Prostate gland (tissue), 2 donors: ENCODE measurements at regions not wholly inside any gene's neighbourhood (a gene's known extent, or its start where the extent isn't known, plus 50 kb on each side); places are given as distances from the start of the nearest gene placed in this dataset.
A peak's percentile ranks its signal among the peaks of the same experiment; 100 is the strongest.

ENCODE experiments used
- DNase-seq: peaks from one replicate; pipeline ENCODE4 v3.0.0-alpha.2; 2019; ENCODE audit warnings: low spot score
- H3K27ac ChIP-seq, 2 donors: fragments of 200-600 bp; sonication (generic); 2 replicates each; pipeline ENCODE4 v1.5.1; 2017 to 2019
- H3K27me3 ChIP-seq: fragments of 200-600 bp; sonication (generic); replicated peaks from 2 replicates; pipeline ENCODE4 v1.5.1; 2019; ENCODE audit not compliant: insufficient read depth
- H3K36me3 ChIP-seq, 2 donors: fragments of 200-600 bp; sonication (generic); 1 replicate in 1 of 2; 2 replicates in 1 of 2; pipeline versions ENCODE4 v1.5.1 to v1.8.1; 2017 to 2019
- H3K4me1 ChIP-seq: fragments of 200-600 bp; sonication (generic); replicated peaks from 2 replicates; pipeline ENCODE4 v1.5.1; 2019
- H3K4me3 ChIP-seq, 2 donors: fragments of 200-600 bp; sonication (generic); 2 replicates each; pipeline ENCODE4 v1.5.1; 2017 to 2019
- H3K9me3 ChIP-seq: fragments of 200-600 bp; sonication (generic); 2 replicates; pipeline ENCODE4 v1.5.1; 2017
- CTCF ChIP-seq, 4 experiments: fragments of 200-600 bp in 2 of 4; fragments of 450-650 bp in 2 of 4; sonication (generic) in 2 of 4; IDR thresholded peaks; 1 replicate in 3 of 4; 2 replicates in 1 of 4; pipeline ENCODE4 v1.5.1; 2016 to 2019; ENCODE audit warnings: antibody characterized with exemption in 4 of 4, mild to moderate bottlenecking in 2 of 4, moderate library complexity in 2 of 4
- POLR2A ChIP-seq: fragments of 450-650 bp; IDR thresholded peaks from one replicate; pipeline ENCODE4 v1.6.1; 2016; ENCODE audit warnings: antibody characterized with exemption, mild to moderate bottlenecking
- POLR2AphosphoS5 ChIP-seq: sonication (generic); formaldehyde crosslinking; IDR thresholded peaks from one replicate; pipeline ENCODE4 v1.6.1; 2017; ENCODE audit warnings: antibody characterized with exemption
- WGBS: methylation state at CpG from one replicate; pipeline ENCODE4 v1.1.5; 2018; 5-methylcytosine and 5-hydroxymethylcytosine counted together
- intact Hi-C: fragments of 100-400 bp; cut with DNase I; formaldehyde crosslinking; loops from one replicate; pipeline ENCODE4 v1.14.2; 2022

- DNase-seq, result no peak
- no peak for TF ChIP-seq POLR2A
- TF ChIP-seq CTCF (IDR thresholded peaks at IDR 0.05), result no peak
- TF ChIP-seq POLR2AphosphoS5, result no peak
- no peaks in the 10 kb centered on the region for H3K36me3 ChIP-seq
- H3K27ac ChIP-seq, result no peak overlapping the region
- 60% methylated on average over 1 of the region's 1 CpG for WGBS
- intact Hi-C loops, result no loop called here
- no peaks in the 10 kb centered on the region for H3K4me1 ChIP-seq
- H3K4me3 ChIP-seq, result no peak overlapping the region
- H3K27me3 ChIP-seq, result no peaks in the 10 kb centered on the region
- H3K9me3 ChIP-seq, result no peaks in the 10 kb centered on the region
These were observed 305.9 kb upstream of the ARGLU1 start for GRCh38 chr13:106873810-106874209.

DNA sequence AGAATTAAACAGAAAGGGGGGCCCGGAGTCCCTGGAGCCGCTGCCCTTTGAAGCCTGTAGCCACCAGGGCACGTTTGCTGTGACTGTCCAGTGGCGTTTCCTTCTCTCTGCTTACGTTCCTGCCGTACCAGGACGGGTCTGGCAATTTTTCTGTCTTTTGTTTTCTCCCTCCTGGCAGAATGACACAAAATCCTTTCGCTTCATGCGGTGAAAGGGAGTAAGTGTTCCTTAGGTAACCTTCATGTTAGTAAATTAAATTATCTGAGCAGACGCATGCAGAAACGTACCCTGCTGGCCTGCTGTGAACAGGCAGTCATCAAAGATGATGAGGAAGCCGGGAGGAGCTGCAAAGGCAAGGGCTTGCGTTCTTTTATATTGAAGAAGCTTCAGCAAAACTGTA is 299.3 kb upstream of the ARGLU1 start:
- no peaks in the 10 kb centered on the region for H3K27me3 ChIP-seq
- no peak overlapping the region for H3K27ac ChIP-seq

DNA sequence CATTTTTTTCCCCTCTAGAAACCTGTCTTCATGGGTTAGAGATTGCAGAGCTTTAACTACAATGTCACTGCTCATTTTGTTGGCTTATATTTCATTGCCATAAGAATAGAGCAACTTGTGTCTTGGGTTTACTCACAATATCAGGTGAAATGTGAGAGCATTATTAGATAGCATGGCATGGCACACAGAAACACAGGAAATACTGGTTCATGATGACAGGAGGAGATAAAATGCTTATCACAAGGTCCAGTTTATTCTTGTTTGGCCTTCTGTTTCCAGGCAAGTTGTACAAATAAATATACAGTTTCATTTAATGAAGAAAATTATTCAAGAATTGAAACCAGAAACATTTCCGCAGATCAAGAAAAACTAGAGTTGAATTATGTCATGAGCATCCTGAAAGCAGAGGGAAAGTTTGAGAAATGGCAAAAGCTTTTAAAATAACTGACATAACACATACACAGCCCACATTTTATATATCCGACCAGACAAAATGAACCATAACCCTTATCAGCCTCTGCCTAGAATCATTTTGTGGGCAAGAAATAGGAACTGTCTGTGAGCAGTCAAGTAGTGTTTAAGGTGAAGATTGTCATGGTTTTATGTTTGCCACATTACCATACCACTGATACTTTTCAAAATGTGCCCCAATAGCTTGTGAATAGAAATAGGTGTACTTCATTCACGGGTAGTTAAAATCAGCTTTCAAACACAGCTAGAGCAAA is 297.9 kb upstream of the ARGLU1 start:
- intact Hi-C loops, result no loop called here
- DNase-seq, result no peak
- WGBS, result 67% methylated on average over 3 of the region's 3 CpGs
- no peak overlapping the region for H3K4me3 ChIP-seq
- TF ChIP-seq POLR2AphosphoS5 (no peak), CTCF (IDR thresholded peaks at IDR 0.05) (no peak), POLR2A (no peak)
- no peaks in the 10 kb centered on the region for H3K9me3 ChIP-seq
- H3K27me3 ChIP-seq, result no peaks in the 10 kb centered on the region
- H3K36me3 ChIP-seq, result no peaks in the 10 kb centered on the region
- no peaks in the 10 kb centered on the region for H3K4me1 ChIP-seq
- no peak overlapping the region for H3K27ac ChIP-seq

More for the DNA sequence above, 299.3 kb upstream of the ARGLU1 start:
- intact Hi-C loops, result no loop called here
- TF ChIP-seq CTCF (IDR thresholded peaks at IDR 0.05) (peak in 1 of 4 experiments; percentile 48), POLR2AphosphoS5 (no peak)
- no peaks in the 10 kb centered on the region for H3K9me3 ChIP-seq
- peak overlapping the region; percentile 6 to 20 for H3K4me3 ChIP-seq
- H3K4me1 ChIP-seq, result no peaks in the 10 kb centered on the region
- DNase-seq, result no peak
- H3K36me3 ChIP-seq, result no peaks in the 10 kb centered on the region
- 3% methylated on average over 13 of the region's 13 CpGs for WGBS

GRCh38 chr13:106859533-106859904 is 291.6 kb upstream of the ARGLU1 start:
- TF ChIP-seq POLR2A, result no peak
- no peak for TF ChIP-seq POLR2AphosphoS5
- no peak for TF ChIP-seq CTCF (IDR thresholded peaks at IDR 0.05)
- no peak for DNase-seq
- Histone ChIP-seq H3K27me3 (no peaks in the 10 kb centered on the region), H3K4me1 (no peaks in the 10 kb centered on the region), H3K36me3 (no peaks in the 10 kb centered on the region), H3K27ac (no peak overlapping the region), H3K9me3 (no peaks in the 10 kb centered on the region), H3K4me3 (no peak overlapping the region)
- intact Hi-C loops, result no loop called here
- WGBS, result 50% methylated on average over 4 of the region's 4 CpGs

DNA sequence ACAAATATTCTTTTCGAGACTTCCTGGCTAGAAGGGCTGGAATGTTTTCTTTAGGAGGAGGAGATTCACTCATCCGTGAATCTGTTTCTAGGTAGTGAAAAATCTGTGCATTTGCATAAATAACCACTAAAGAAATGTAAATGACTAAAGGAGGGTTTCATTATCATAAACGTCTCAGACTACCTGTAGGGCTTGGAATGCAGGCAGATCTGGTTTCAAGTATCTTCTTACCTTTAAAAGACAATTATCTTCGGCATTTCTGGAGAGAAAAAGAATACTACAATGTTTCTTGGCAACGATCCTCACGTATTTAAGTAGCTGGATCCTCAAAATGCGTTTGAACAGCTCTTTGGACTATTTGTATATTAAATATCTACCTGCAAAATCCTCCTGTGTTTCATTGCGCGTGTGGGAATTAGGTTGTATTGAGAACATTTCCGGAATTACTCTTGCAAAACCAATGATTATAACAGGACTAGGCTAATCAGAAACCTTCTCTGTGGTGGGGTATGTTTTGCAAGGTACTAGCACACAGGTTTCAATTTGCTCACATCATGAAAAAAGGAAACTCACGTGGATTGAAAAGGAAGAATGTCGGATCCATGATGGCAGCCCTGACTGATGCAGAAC is 291.1 kb upstream of the ARGLU1 start:
- no peak for TF ChIP-seq POLR2AphosphoS5
- TF ChIP-seq CTCF (IDR thresholded peaks at IDR 0.05), result no peak
- no peak for TF ChIP-seq POLR2A
- Histone ChIP-seq H3K27me3 (no peaks in the 10 kb centered on the region), H3K27ac (no peak overlapping the region), H3K4me1 (no peaks in the 10 kb centered on the region), H3K36me3 (no peaks in the 10 kb centered on the region), H3K4me3 (no peak overlapping the region), H3K9me3 (no peaks in the 10 kb centered on the region)
- intact Hi-C loops, result no loop called here
- 32% methylated on average over 12 of the region's 12 CpGs for WGBS
- no peak for DNase-seq
